Smooth muscle cell (in vitro differentiated cells): ENCODE measurements at regions not wholly inside any gene's neighbourhood (a gene's known extent, or its start where the extent isn't known, plus 50 kb on each side); places are given as distances from the start of the nearest gene placed in this dataset.

Experiments used
- DNase-seq: peaks from one replicate; lab custom pipeline; 2025; ENCODE audit not compliant: unreplicated experiment; lab: John Stamatoyannopoulos, UW
- H2AFZ ChIP-seq: fragments of 200-600 bp; sonication (generic); 2 replicates; pipeline ENCODE4 v1.6.0; 2016; ENCODE audit warnings: antibody characterized with exemption, low read depth, mild to moderate bottlenecking
- H3F3A ChIP-seq: fragments of 200-600 bp; sonication (generic); 2 replicates; pipeline ENCODE4 v1.6.0; 2017; ENCODE audit warnings: antibody characterized with exemption, low read depth
- H3K27ac ChIP-seq: fragments of 200-600 bp; sonication (generic); 2 replicates; pipeline ENCODE4 v1.5.1; 2016; ENCODE audit warnings: low read depth, mild to moderate bottlenecking
- H3K27me3 ChIP-seq: fragments of 200-600 bp; sonication (generic); 2 replicates; pipeline ENCODE4 v1.6.1; 2016; ENCODE audit warnings: low read depth, mild to moderate bottlenecking
- H3K36me3 ChIP-seq: fragments of 200-600 bp; sonication (generic); 2 replicates; pipeline ENCODE4 v1.5.1; 2016; ENCODE audit warnings: low read depth
- H3K4me1 ChIP-seq: fragments of 200-600 bp; sonication (generic); 2 replicates; pipeline ENCODE4 v1.5.1; 2016; ENCODE audit warnings: low read depth
- H3K4me2 ChIP-seq: fragments of 200-600 bp; sonication (generic); 2 replicates; pipeline ENCODE4 v1.6.0; 2016; ENCODE audit warnings: mild to moderate bottlenecking
- H3K4me3 ChIP-seq: fragments of 200-600 bp; sonication (generic); 2 replicates; pipeline ENCODE4 v1.5.1; 2016; ENCODE audit warnings: mild to moderate bottlenecking
- H3K79me2 ChIP-seq: fragments of 200-600 bp; sonication (generic); 2 replicates; pipeline ENCODE4 v1.6.0; 2016; ENCODE audit warnings: low read depth, mild to moderate bottlenecking
- H3K9ac ChIP-seq: fragments of 200-600 bp; sonication (generic); 2 replicates; pipeline ENCODE4 v1.6.0; 2016; ENCODE audit warnings: low read depth
- H3K9me3 ChIP-seq: fragments of 200-600 bp; sonication (generic); replicated peaks from 2 replicates; pipeline ENCODE4 v1.5.1; 2016; ENCODE audit warnings: low read depth
- H4K20me1 ChIP-seq: fragments of 200-600 bp; sonication (generic); 2 replicates; pipeline ENCODE4 v1.6.0; 2016; ENCODE audit warnings: low read depth
- CTCF ChIP-seq: fragments of 200-600 bp; sonication (generic); IDR thresholded peaks from 2 replicates; pipeline ENCODE4 v1.5.1; 2017; ENCODE audit warnings: borderline replicate concordance, mild to moderate bottlenecking, antibody characterized with exemption; ENCODE audit not compliant: insufficient read depth, poor library complexity, severe bottlenecking
- WGBS: methylation state at CpG from one replicate; pipeline ENCODE4 v1.1.7; 2016; ENCODE audit warnings: low lambda C conversion rate; 5-methylcytosine and 5-hydroxymethylcytosine counted together

- TF ChIP-seq CTCF = no peak
- Histone ChIP-seq H3K27me3 (no peaks in the 10 kb centered on the region), H3K4me1 (no peaks in the 10 kb centered on the region), H3K9ac (no peak overlapping the region), H3K4me2 (no peak overlapping the region), H2AFZ (no peak overlapping the region), H3K4me3 (no peak overlapping the region), H3K79me2 (no peaks in the 10 kb centered on the region), H4K20me1 (no peaks in the 10 kb centered on the region), H3K27ac (no peak overlapping the region), H3F3A (no peaks in the 10 kb centered on the region), H3K36me3 (no peaks in the 10 kb centered on the region), H3K9me3 (no peaks in the 10 kb centered on the region)
- whole genome bisulfite sequencing = 100% methylated on average over 1 of the region's 1 CpG
- no peak for DNase-seq
Observed at GRCh38 chr4:138076561-138076960, 165.6 kb downstream of the SLC7A11 start.

GRCh38 chr4:138070816-138071215, 171.3 kb downstream of the SLC7A11 start:
- H3K27me3 ChIP-seq = no peaks in the 10 kb centered on the region
- no peak overlapping the region for H3K4me2 ChIP-seq
- H3K4me3 ChIP-seq = no peak overlapping the region
- no peaks in the 10 kb centered on the region for H3K36me3 ChIP-seq
- no peak for DNase-seq
- no peak overlapping the region for H3K27ac ChIP-seq
- no peaks in the 10 kb centered on the region for H3K9me3 ChIP-seq
- no peaks in the 10 kb centered on the region for H4K20me1 ChIP-seq
- WGBS = 93% methylated on average over 2 of the region's 2 CpGs
- H2AFZ ChIP-seq = no peak overlapping the region
- TF ChIP-seq CTCF = no peak
- no peaks in the 10 kb centered on the region for H3K4me1 ChIP-seq
- no peaks in the 10 kb centered on the region for H3F3A ChIP-seq
- no peak overlapping the region for H3K9ac ChIP-seq
- no peaks in the 10 kb centered on the region for H3K79me2 ChIP-seq

GRCh38 chr4:138063581-138063980, 178.6 kb downstream of the SLC7A11 start:
- no peaks in the 10 kb centered on the region for H4K20me1 ChIP-seq
- H3K36me3 ChIP-seq = no peaks in the 10 kb centered on the region
- H3F3A ChIP-seq = no peaks in the 10 kb centered on the region
- H3K79me2 ChIP-seq = no peaks in the 10 kb centered on the region
- no peaks in the 10 kb centered on the region for H3K27me3 ChIP-seq
- H3K4me3 ChIP-seq = no peak overlapping the region
- no peak overlapping the region for H3K9ac ChIP-seq
- H3K27ac ChIP-seq = no peak overlapping the region
- H3K4me2 ChIP-seq = no peak overlapping the region
- H2AFZ ChIP-seq = no peak overlapping the region
- no peak for DNase-seq
- WGBS = 96% methylated on average over 3 of the region's 3 CpGs
- no peak for TF ChIP-seq CTCF
- no peaks in the 10 kb centered on the region for H3K4me1 ChIP-seq
- H3K9me3 ChIP-seq = no peaks in the 10 kb centered on the region

- Histone ChIP-seq H3K4me2 (no peak overlapping the region), H4K20me1 (no peaks in the 10 kb centered on the region), H3K27ac (no peak overlapping the region), H3K4me3 (no peak overlapping the region), H3K9ac (no peak overlapping the region), H2AFZ (peak overlapping the region; percentile 66), H3K36me3 (no peaks in the 10 kb centered on the region), H3K4me1 (no peaks in the 10 kb centered on the region), H3K79me2 (no peaks in the 10 kb centered on the region), H3K27me3 (no peaks in the 10 kb centered on the region), H3K9me3 (no peaks in the 10 kb centered on the region), H3F3A (no peaks in the 10 kb centered on the region)
- WGBS = 73% methylated on average over 2 of the region's 2 CpGs
- TF ChIP-seq CTCF = no peak
- no peak for DNase-seq
Observed at GRCh38 chr4:138062929-138063328, 179.2 kb downstream of the SLC7A11 start.
